Activated B cell treated with CpG ODN at 0.5 μM for 24 hours (primary cell): ENCODE measurements at regions not wholly inside any gene's neighbourhood (a gene's known extent, or its start where the extent isn't known, plus 50 kb on each side); places are given as distances from the start of the nearest gene placed in this dataset.

Experiments used
- ATAC-seq: fragments of 200-7000 bp; cut with Tn5 transposase; one replicate; pipeline ENCODE4 v1.10.0; 2021; ENCODE audit warnings: low read depth, mild to moderate bottlenecking, moderate library complexity
- CTCF ChIA-PET: fragments of 350-600 bp; sonication (Branson Sonifier 250); formaldehyde crosslinking; loops from one replicate; lab custom pipeline; 2021; ENCODE audit warnings: antibody characterized with exemption; lab: Charles Lee
- POLR2A ChIA-PET: fragments of 350-600 bp; sonication (Branson Sonifier 250); formaldehyde crosslinking; loops from one replicate; lab custom pipeline; 2021; ENCODE audit warnings: antibody characterized with exemption; lab: Charles Lee
- DNase-seq: peaks from one replicate; pipeline ENCODE4 v3.0.0; 2022
- H3K27ac Mint-ChIP-seq: one replicate; pipeline ENCODE4 v1.8.0; 2020; ENCODE audit warnings: mixed read lengths
- H3K27me3 Mint-ChIP-seq: one replicate; pipeline ENCODE4 v1.8.0; 2021; ENCODE audit warnings: mixed read lengths
- H3K36me3 Mint-ChIP-seq: one replicate; pipeline ENCODE4 v1.8.0; 2021; ENCODE audit warnings: low read depth, mixed read lengths
- H3K4me1 Mint-ChIP-seq: one replicate; pipeline ENCODE4 v1.8.0; 2021; ENCODE audit warnings: mixed read lengths
- H3K4me3 Mint-ChIP-seq: one replicate; pipeline ENCODE4 v1.8.0; 2020; ENCODE audit warnings: mild to moderate bottlenecking, mixed read lengths
- H3K9me3 Mint-ChIP-seq: one replicate; pipeline ENCODE4 v1.8.0; 2020; ENCODE audit warnings: mixed read lengths
- CTCF ChIP-seq: fragments of 200-600 bp; IDR thresholded peaks from one replicate; pipeline ENCODE4 v1.8.0; 2022; ENCODE audit warnings: antibody characterized with exemption, mild to moderate bottlenecking
- intact Hi-C: fragments of 100-400 bp; cut with micrococcal nuclease; formaldehyde crosslinking; loops from one replicate; pipeline ENCODE4 v1.15.1; 2024

GRCh38 chr4:28117084-28117682 is 1256.5 kb downstream of the STIM2 start:
- no peak for TF ChIP-seq CTCF
- POLR2A ChIA-PET, result no interaction called here

DNA sequence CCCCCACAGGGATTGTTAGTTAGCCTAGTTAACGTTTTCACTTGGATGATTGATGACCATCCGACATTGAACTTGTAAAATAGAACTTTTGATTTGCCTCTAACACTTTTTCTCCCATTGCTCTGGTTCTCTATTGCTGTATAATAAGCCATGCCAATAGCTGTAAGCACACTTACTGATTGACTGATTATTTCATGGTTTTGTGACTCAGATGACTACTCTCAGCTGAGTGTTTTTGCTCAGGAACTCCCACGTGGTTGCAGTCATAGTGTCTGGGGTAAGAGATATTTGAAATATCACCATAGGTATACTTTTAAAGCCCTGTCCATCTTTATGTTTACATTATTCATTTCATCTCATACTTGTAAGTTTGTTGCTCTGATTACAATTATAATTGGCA is 1285.5 kb downstream of the STIM2 start:
- intact Hi-C loops, result no loop called here
- DNase-seq, result no peak
- Mint-ChIP-seq H3K4me1 (no peaks in the 10 kb centered on the region), H3K27me3 (no peaks in the 10 kb centered on the region), H3K9me3 (peaks cover 5% of the 10 kb centered on the region), H3K27ac (no peak overlapping the region), H3K36me3 (no peaks in the 10 kb centered on the region), H3K4me3 (no peak overlapping the region)
- ChIA-PET POLR2A (no interaction called here), CTCF (no interaction called here)
- ATAC-seq, result no peak
- TF ChIP-seq CTCF, result no peak

More at GRCh38 chr4:28117084-28117682, 1256.5 kb downstream of the STIM2 start:
- Mint-ChIP-seq H3K27me3 (no peaks in the 10 kb centered on the region), H3K27ac (no peak overlapping the region), H3K36me3 (no peaks in the 10 kb centered on the region), H3K9me3 (peaks cover 11% of the 10 kb centered on the region), H3K4me1 (no peaks in the 10 kb centered on the region), H3K4me3 (no peak overlapping the region)
- no peak for DNase-seq
- CTCF ChIA-PET, result no interaction called here
- ATAC-seq, result no peak
- intact Hi-C loops, result no loop called here

GRCh38 chr4:28148221-28148620 is 1287.6 kb downstream of the STIM2 start:
- H3K9me3 Mint-ChIP-seq, result peaks cover 3% of the 10 kb centered on the region
- intact Hi-C loops, result no loop called here
- POLR2A ChIA-PET, result no interaction called here
- H3K36me3 Mint-ChIP-seq, result no peaks in the 10 kb centered on the region
- no peaks in the 10 kb centered on the region for H3K27me3 Mint-ChIP-seq
- CTCF ChIA-PET, result no interaction called here
- no peak for TF ChIP-seq CTCF
- ATAC-seq (no peak), DNase-seq (no peak)
- H3K27ac Mint-ChIP-seq, result no peak overlapping the region
- H3K4me3 Mint-ChIP-seq, result no peak overlapping the region
- no peaks in the 10 kb centered on the region for H3K4me1 Mint-ChIP-seq

GRCh38 chr4:28149762-28150161 is 1289.1 kb downstream of the STIM2 start:
- H3K27me3 Mint-ChIP-seq, result no peaks in the 10 kb centered on the region
- no peak overlapping the region for H3K27ac Mint-ChIP-seq
- CTCF ChIA-PET, result no interaction called here
- DNase-seq (no peak), ATAC-seq (no peak)
- H3K36me3 Mint-ChIP-seq, result no peaks in the 10 kb centered on the region
- no peaks in the 10 kb centered on the region for H3K4me1 Mint-ChIP-seq
- H3K4me3 Mint-ChIP-seq, result no peak overlapping the region
- TF ChIP-seq CTCF, result no peak
- intact Hi-C loops, result no loop called here
- POLR2A ChIA-PET, result no interaction called here
- H3K9me3 Mint-ChIP-seq, result peaks cover 3% of the 10 kb centered on the region

- Mint-ChIP-seq H3K27me3 (no peaks in the 10 kb centered on the region), H3K27ac (no peak overlapping the region), H3K36me3 (no peaks in the 10 kb centered on the region), H3K4me1 (no peaks in the 10 kb centered on the region), H3K9me3 (peaks cover 3% of the 10 kb centered on the region), H3K4me3 (no peak overlapping the region)
- TF ChIP-seq CTCF, result no peak
- POLR2A ChIA-PET, result no interaction called here
- CTCF ChIA-PET, result no interaction called here
- ATAC-seq, result no peak
- no peak for DNase-seq
- intact Hi-C loops, result no loop called here
Measured at GRCh38 chr4:28151314-28151713, 1290.7 kb downstream of the STIM2 start.
